ENCODE measurements at regions not wholly inside any gene's neighbourhood (a gene's known extent, or its start where the extent isn't known, plus 50 kb on each side); places are given as distances from the start of the nearest gene placed in this dataset.

GRCh38 chr7:17159500-17160037, 138.9 kb upstream of the AHR start:
- no peak for DNase-seq
- H3K27me3 ChIP-seq: no peaks in the 10 kb centered on the region
- no peaks in the 10 kb centered on the region for H3K36me3 ChIP-seq
- no peak overlapping the region for H3K4me3 ChIP-seq
- TF ChIP-seq POLR2AphosphoS5 (IDR thresholded peaks at IDR 0.05) (no peak), POLR2A (IDR thresholded peaks at IDR 0.05) (no peak)
- H3K9me3 ChIP-seq: no peaks in the 10 kb centered on the region
- H3K4me1 ChIP-seq: no peaks in the 10 kb centered on the region
- WGBS, 2 donors: 75 to 80% methylated on average over 2 of the region's 2 CpGs
- H3K27ac ChIP-seq: no peak overlapping the region
- intact Hi-C loops (cut with DNase I): no loop called here

GRCh38 chr7:17166824-17167379, 131.6 kb upstream of the AHR start:
- no peak for TF ChIP-seq EP300 (IDR thresholded peaks at IDR 0.05)
- no peak for TF ChIP-seq CTCF (IDR thresholded peaks at IDR 0.05)
- TF ChIP-seq POLR2A (IDR thresholded peaks at IDR 0.05): no peak
- no peak for TF ChIP-seq POLR2AphosphoS5 (IDR thresholded peaks at IDR 0.05)
- WGBS, 2 donors: 73 to 75% methylated on average over 4 of the region's 4 CpGs
- H3K36me3 ChIP-seq: no peaks in the 10 kb centered on the region

GRCh38 chr7:17168416-17168815, 130.0 kb upstream of the AHR start:
- no peak overlapping the region for H3K4me3 ChIP-seq
- WGBS, 2 donors: 81 to 86% methylated on average over 2 of the region's 2 CpGs

More at GRCh38 chr7:17166824-17167379, 131.6 kb upstream of the AHR start:
- intact Hi-C loops (cut with DNase I): no loop called here
- Histone ChIP-seq H3K9me3 (no peaks in the 10 kb centered on the region), H3K4me3 (no peak overlapping the region), H3K27me3 (no peaks in the 10 kb centered on the region), H3K4me1 (no peaks in the 10 kb centered on the region), H3K27ac (no peak overlapping the region)
- no peak for DNase-seq

GRCh38 chr7:17171427-17171826, 127.0 kb upstream of the AHR start:
- H3K27me3 ChIP-seq: no peaks in the 10 kb centered on the region
- DNase-seq: no peak
- H3K4me1 ChIP-seq: no peaks in the 10 kb centered on the region
- H3K27ac ChIP-seq: no peak overlapping the region
- H3K4me3 ChIP-seq: no peak overlapping the region
- WGBS, 2 donors: 98% methylated on average over 3 of the region's 3 CpGs
- TF ChIP-seq CTCF (IDR thresholded peaks at IDR 0.05): no peak
- no peak for TF ChIP-seq EP300 (IDR thresholded peaks at IDR 0.05)
- no peak for TF ChIP-seq POLR2AphosphoS5 (IDR thresholded peaks at IDR 0.05)
- TF ChIP-seq POLR2A (IDR thresholded peaks at IDR 0.05): no peak
- intact Hi-C loops (cut with DNase I): no loop called here
- H3K36me3 ChIP-seq: no peaks in the 10 kb centered on the region
- H3K9me3 ChIP-seq: no peaks in the 10 kb centered on the region

More at GRCh38 chr7:17168416-17168815, 130.0 kb upstream of the AHR start:
- H3K9me3 ChIP-seq: no peaks in the 10 kb centered on the region
- intact Hi-C loops (cut with DNase I): no loop called here
- no peak overlapping the region for H3K27ac ChIP-seq
- DNase-seq: no peak
- TF ChIP-seq POLR2AphosphoS5 (IDR thresholded peaks at IDR 0.05) (no peak), EP300 (IDR thresholded peaks at IDR 0.05) (no peak), CTCF (IDR thresholded peaks at IDR 0.05) (no peak), POLR2A (IDR thresholded peaks at IDR 0.05) (no peak)
- no peaks in the 10 kb centered on the region for H3K27me3 ChIP-seq
- no peaks in the 10 kb centered on the region for H3K36me3 ChIP-seq
- H3K4me1 ChIP-seq: no peaks in the 10 kb centered on the region

GRCh38 chr7:17176371-17177032, 122.0 kb upstream of the AHR start:
- no peaks in the 10 kb centered on the region for H3K4me1 ChIP-seq
- H3K9me3 ChIP-seq: no peaks in the 10 kb centered on the region
- DNase-seq: no peak
- no peaks in the 10 kb centered on the region for H3K36me3 ChIP-seq
- WGBS, 2 donors: 96 to 97% methylated on average over 11 of the region's 11 CpGs
- intact Hi-C loops (cut with DNase I): no loop called here
- no peak overlapping the region for H3K27ac ChIP-seq
- H3K4me3 ChIP-seq: no peak overlapping the region
- no peaks in the 10 kb centered on the region for H3K27me3 ChIP-seq
- no peak for TF ChIP-seq EP300 (IDR thresholded peaks at IDR 0.05)
- TF ChIP-seq POLR2A (IDR thresholded peaks at IDR 0.05): no peak
- TF ChIP-seq POLR2AphosphoS5 (IDR thresholded peaks at IDR 0.05): no peak
- TF ChIP-seq CTCF (IDR thresholded peaks at IDR 0.05): no peak

All from sigmoid colon (tissue), 6 donors.